NOMO-1 treated with DMSO at 0.1 percent for 48 hours (cell line): ENCODE measurements at regions not wholly inside any gene's neighbourhood (a gene's known extent, or its start where the extent isn't known, plus 50 kb on each side); places are given as distances from the start of the nearest gene placed in this dataset.

Source experiments
- DNase-seq: peaks from one replicate; lab custom pipeline; 2025; ENCODE audit not compliant: unreplicated experiment; lab: John Stamatoyannopoulos, UW

DNA sequence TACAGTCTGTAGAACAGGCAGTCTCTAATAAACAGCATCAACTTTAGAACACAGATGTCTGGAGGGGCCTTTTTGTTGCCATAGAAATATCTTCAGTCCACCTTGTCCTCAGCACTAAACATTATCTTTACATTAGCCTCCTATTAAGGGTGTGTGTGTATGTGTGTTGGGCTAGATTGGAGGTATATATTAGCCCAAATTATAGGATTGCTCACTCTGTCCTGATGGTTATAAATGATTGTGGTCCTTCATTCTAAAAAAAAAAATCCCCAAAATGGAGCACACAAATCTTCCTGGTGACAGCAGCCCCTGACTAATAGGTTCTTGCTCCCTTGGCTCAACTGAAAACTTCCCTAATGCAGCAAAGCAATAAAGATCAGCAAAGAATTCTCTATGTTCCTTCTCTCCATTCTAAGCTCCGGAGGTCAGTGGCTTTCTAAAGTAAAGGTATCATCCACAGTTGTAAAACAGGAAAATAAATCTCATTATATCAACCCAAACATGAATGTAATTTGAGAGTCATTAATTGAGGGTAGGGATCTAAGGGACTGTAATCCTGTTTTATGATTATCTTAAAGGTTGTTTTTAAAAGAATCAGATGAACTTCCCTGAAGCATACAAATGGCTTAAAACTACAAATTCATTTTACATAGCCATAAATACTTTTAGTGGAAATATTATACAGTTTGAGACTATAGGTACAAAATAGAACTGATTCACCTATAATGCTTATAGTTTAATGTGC, 232.7 kb downstream of the KLF12 start:
- no peak for DNase-seq

DNA sequence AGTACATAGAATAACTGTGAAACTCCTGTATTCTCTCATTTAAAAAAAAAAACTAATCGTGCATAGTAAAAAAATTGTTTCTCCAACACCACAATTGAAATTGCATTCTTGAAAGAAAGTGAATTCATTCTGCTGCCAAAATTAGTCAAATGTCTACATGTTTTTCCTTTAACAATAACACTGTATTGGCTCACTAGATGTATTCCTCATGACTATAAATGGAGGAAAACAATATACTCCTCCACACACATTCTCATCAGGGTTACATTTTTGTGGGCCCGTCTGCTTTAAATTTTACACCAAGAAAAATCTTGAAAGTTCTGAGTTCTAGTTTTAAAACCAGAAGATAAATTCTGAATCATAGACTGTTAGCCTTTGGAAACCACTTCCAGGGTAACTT, 233.6 kb downstream of the KLF12 start:
- DNase-seq, result no peak

DNA sequence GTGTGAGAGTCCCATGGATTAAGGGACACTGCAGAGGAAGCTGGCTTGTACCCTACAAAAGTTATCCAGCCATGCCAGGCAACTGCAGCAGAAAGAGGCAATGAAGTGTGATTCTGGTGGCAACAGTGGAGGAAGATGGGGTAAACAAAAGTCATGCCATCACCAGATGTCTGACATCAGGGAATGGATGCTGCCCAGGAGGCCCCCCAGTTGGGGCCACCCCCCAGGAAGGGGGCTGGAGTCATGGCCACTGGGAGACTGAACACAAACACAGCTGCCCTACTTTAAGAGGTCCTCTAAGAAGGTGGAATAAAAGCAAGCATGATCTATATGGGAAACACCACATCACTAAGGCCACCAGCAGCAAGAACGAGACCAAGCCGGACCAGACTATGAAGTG, 235.3 kb downstream of the KLF12 start:
- DNase-seq, result no peak

GRCh38 chr13:73898276-73898675, 235.9 kb downstream of the KLF12 start:
- DNase-seq, result no peak

GRCh38 chr13:73894995-73895571, 239.1 kb downstream of the KLF12 start:
- DNase-seq, result no peak

DNA sequence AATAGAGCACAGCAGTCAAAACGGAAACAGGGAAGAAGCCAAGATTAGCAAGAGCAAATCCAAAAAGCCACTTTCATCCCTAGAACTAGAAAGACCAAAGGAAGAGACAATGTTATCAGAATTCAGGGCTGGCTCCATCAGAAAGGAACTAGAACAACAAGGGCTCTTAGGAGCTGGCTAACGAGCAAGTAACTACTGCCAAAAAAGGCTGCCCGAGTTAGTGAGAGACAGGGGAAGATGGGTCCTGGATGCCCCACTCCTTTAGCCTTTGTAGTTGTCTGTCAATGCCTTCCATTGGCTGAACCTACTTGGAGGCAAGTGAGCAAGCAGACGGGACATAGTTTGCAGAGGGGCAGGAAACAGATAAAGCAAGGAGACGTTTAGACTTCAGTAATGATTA, 240.4 kb downstream of the KLF12 start:
- no peak for DNase-seq

GRCh38 chr13:73891805-73892204, 242.4 kb downstream of the KLF12 start:
- DNase-seq, result no peak

GRCh38 chr13:73883162-73883561, 251.0 kb downstream of the KLF12 start:
- no peak for DNase-seq

GRCh38 chr13:73880365-73880764, 253.8 kb downstream of the KLF12 start:
- DNase-seq, result no peak

DNA sequence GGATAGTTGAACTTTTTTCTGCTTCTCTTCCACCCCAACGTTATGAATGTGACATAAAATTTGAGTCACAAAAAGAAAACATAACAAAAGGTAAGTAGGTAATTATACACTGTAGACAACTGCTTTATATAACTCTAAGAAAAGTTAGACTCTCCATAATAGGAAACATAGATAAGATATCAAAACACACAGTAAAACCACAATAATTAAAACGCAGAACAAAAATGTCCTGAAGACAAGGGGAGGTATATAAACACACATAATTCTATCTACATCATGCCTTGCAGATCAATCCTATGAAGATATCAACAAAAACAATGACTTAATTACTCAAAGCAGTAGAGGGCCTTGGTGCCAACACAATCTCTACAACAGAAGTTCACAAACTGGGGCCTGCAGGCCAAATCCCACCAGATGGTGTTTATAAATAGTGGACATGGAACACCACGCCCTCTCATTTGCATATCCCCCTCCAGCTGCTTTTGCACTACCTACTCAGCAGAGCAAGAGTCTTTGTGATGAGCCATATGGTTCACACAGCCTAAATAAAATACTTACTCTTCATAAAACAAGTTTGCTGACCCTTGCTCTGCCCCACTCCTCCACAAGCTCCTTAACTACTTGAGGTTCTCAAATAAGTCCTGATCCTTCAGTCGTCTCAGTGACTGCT, 254.7 kb downstream of the KLF12 start:
- DNase-seq, result no peak

DNA sequence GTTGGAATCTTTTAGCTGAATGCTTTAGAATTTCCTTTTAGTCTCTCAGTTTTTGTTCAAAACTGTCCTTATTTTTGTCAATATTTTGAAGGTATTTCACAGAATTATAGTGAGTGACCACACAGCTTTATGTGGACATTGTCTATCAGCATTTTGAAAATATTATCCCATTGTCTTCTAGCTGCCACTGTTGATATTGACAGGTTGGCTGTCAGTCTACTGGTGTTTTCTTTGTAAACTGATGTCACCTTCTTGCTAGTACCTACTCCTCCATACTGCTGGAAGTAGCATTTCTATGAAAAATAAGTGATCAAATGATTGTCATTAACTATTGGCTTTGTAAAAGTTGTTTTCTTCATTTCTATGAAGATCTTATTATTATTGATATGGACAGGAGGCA, 256.8 kb downstream of the KLF12 start:
- DNase-seq, result no peak

DNA sequence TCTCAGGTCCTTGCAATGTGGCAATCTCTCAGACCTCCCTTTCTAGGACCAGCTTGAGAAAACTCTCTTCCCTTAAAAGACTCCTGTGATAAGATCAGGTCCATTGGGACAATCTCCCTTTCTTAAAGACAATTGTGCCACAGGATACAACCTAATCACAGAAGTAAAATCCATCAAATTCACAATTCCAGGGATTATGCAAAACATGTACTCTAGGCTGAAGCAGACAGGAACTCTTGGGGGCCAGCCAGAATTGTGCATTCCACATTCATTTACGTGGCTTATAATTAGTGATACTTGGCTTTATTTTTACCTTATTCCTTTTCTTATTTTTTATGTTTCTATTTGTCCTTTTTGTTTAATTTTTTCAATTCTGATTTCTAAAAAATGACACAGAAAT, 257.9 kb downstream of the KLF12 start:
- DNase-seq, result no peak

DNA sequence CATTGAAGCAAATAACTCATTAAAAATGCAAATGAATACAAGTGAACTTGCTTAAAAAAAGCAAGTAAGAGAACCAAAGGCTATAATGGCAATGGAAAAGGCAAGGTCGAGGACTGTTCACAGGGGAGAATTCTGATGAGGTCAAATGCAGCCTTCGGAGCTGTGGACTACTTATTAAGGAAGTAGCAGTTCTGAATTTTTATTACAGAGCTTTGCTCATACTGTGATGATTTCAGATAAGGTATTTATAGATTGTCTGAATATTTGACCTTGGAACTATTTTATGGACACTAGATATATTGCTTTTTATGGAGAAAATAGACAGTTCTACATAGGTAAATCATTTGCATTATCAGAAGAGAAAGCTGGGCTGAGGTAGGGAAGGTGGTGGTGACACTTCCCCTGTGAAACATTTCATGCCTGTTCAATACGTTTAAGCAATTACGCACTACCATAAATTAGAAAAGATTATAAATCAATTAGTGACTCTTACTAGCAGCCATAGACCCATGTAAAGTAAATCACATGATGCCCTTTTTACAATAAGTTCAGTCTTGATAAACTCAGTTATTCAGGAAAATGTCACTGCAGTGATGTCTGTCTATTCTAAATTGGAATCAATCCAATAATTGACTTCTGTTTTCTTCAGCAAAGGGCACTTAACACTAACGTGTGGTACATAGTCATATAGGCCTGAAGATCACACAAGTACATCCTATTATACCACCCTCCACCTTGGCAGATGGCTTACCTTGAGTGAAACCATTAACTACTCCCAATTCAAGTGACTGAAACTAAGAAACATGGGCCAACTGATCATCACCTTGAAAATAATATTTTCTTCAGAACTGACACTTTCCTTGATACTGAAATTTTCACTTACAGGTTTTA, 260.0 kb downstream of the KLF12 start:
- DNase-seq, result no peak

DNA sequence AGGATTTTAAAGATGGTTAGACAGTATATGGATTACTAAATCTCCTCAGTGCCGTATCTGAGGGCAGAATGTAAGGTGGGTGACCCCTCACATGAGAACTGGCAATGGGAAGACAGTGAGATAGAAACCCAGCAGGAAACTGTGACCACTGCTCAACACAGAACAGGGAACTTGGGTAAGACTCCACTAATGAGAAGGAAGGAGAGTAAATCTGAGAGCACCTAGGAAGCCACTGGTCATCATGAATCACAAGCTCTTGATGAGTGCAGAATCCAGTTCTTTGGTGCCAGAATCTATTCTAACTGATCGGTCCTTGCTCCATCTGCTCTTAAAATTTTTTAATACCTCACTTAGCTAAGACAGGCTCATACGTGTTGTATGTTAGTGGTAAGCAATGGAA, 261.8 kb downstream of the KLF12 start:
- DNase-seq, result no peak

DNA sequence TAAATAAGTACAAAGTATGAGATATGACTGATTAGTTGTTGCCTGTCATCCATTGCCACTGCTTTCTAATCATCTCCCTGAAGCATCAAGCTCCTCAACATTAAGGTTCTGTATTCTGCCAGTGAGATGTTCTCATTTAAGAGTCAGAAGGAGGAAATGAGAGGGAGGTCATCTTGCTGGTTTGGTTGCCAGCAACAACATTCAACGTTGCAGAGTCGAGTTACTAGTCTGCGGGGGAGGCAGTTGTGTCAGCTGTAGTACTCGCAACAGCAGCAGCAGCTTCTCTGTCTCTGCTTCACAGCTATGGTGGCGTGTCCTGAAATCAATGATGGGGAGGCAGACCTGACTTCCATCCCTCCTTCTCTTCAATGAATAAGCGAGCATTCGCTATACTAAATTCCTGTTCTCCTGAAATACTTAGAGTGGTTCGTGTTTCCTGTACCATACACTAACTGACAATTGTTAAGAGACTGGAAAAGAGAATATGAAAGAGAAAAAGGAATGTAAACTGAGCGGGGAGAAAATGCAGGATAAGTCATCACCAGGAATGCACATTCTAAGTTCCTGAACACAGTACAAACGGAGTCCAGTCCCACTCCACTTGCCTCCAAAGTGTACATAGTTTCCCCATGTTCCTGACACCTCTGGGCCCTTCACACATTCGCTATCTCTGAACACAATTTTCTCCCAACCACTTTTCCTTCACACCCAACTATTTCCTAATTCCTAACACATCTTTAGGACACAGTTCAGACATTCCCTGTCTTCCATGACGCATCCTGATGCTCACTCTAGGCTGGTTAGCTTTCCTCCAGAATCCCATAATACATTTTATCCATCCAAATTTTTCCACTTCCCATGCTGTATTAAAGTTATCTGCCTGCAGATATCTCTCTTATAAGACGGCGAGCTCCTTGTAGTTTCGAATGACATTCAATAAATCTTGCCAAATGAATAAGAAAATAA, 263.0 kb downstream of the KLF12 start:
- no peak for DNase-seq

- DNase-seq, result no peak
Observed at GRCh38 chr13:73870036-73870741, 264.0 kb downstream of the KLF12 start.

- DNase-seq, result no peak
Observed at GRCh38 chr13:73865027-73865426, 269.2 kb downstream of the KLF12 start.

- DNase-seq, result no peak
Observed at GRCh38 chr13:73861136-73861535, 273.1 kb downstream of the KLF12 start.

- no peak for DNase-seq
Observed at GRCh38 chr13:73860501-73860900, 273.7 kb downstream of the KLF12 start.

DNA sequence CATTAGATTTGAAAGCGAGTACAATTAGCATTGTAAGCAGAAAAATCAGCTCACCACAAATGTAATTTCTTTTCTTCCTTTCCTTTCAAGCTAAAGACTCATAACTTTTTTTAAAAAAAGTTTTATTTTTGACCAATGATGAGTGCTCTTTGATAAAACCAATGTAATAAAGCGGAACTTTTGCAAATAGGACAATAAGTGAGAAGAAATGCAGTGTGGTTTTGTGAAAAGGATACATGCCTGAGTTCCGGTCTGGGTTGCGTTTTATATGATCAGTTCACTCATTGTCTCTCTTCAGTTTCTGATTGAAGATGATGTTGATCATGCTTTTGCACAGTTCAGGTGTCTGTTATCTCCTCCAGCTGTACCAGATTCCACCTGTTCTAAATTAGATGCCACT, 274.4 kb downstream of the KLF12 start:
- no peak for DNase-seq
